Mesendoderm (in vitro differentiated cells): ENCODE measurements at regions not wholly inside any gene's neighbourhood (a gene's known extent, or its start where the extent isn't known, plus 50 kb on each side); places are given as distances from the start of the nearest gene placed in this dataset.

Experiments used
- DNase-seq: peaks from one replicate; pipeline ENCODE4 v3.0.0; 2013
- H2AK5ac ChIP-seq: 2 replicates; pipeline ENCODE4 v1.6.1; 2013; ENCODE audit warnings: low read length, inconsistent platforms
- H2BK120ac ChIP-seq: 2 replicates; pipeline ENCODE4 v1.6.1; 2013; ENCODE audit warnings: low read depth, mild to moderate bottlenecking, low read length, moderate library complexity, mixed read lengths
- H2BK15ac ChIP-seq: replicated peaks from 2 replicates; pipeline ENCODE4 v1.6.1; 2013; ENCODE audit warnings: low read depth, mild to moderate bottlenecking, moderate library complexity
- H2BK5ac ChIP-seq: 2 replicates; pipeline ENCODE4 v1.6.1; 2013; ENCODE audit warnings: low read length, inconsistent platforms
- H3K18ac ChIP-seq: 2 replicates; pipeline ENCODE4 v1.6.1; 2013; ENCODE audit warnings: mild to moderate bottlenecking, low read length, mixed read lengths
- H3K23ac ChIP-seq: one replicate; pipeline ENCODE4 v1.6.1; 2013; ENCODE audit warnings: low read length
- H3K27ac ChIP-seq: 2 replicates; pipeline ENCODE4 v1.5.1; 2013; ENCODE audit warnings: low read depth, mild to moderate bottlenecking, inconsistent platforms, low read length, moderate library complexity
- H3K27me3 ChIP-seq: 2 replicates; pipeline ENCODE4 v1.6.1; 2013; ENCODE audit warnings: low read length, control low read depth, mild to moderate bottlenecking, inconsistent platforms; ENCODE audit not compliant: insufficient read depth, poor library complexity
- H3K36me3 ChIP-seq: 2 replicates; pipeline ENCODE4 v1.6.1; 2013; ENCODE audit warnings: low read length, inconsistent platforms; ENCODE audit not compliant: control insufficient read depth, insufficient read depth
- H3K4ac ChIP-seq: one replicate; pipeline ENCODE4 v1.6.1; 2013; ENCODE audit warnings: low read depth, mild to moderate bottlenecking, low read length, moderate library complexity
- H3K4me1 ChIP-seq: 2 replicates; pipeline ENCODE4 v1.6.1; 2013; ENCODE audit warnings: low read depth, low read length, inconsistent platforms; ENCODE audit not compliant: control insufficient read depth
- H3K4me2 ChIP-seq: 2 replicates; pipeline ENCODE4 v1.6.1; 2013; ENCODE audit warnings: low read length
- H3K4me3 ChIP-seq: 2 replicates; pipeline ENCODE4 v1.5.1; 2013; ENCODE audit warnings: mild to moderate bottlenecking, low read length
- H3K56ac ChIP-seq: one replicate; pipeline ENCODE4 v1.6.1; 2013; ENCODE audit warnings: low read length
- H3K79me1 ChIP-seq: 2 replicates; pipeline ENCODE4 v1.6.1; 2013; ENCODE audit warnings: low read length, inconsistent platforms
- H3K79me2 ChIP-seq: 2 replicates; pipeline ENCODE4 v1.6.1; 2013; ENCODE audit warnings: mild to moderate bottlenecking, low read length; ENCODE audit not compliant: control insufficient read depth, insufficient read depth
- H3K9ac ChIP-seq: 2 replicates; pipeline ENCODE4 v1.6.1; 2013; ENCODE audit warnings: low read length, inconsistent platforms
- H4K5ac ChIP-seq: one replicate; pipeline ENCODE4 v1.6.1; 2013; ENCODE audit warnings: low read length
- H4K8ac ChIP-seq: one replicate; pipeline ENCODE4 v1.6.1; 2013; ENCODE audit warnings: low read depth, mild to moderate bottlenecking, control low read depth, low read length, moderate library complexity
- WGBS: extraction: QIAGEN DNeasy Blood & Tissue Kit; methylation state at CpG from one replicate; pipeline ENCODE4 v1.1.7; 2013; ENCODE audit warnings: low lambda C conversion rate, missing lambda C conversion rate; ENCODE audit not compliant: insufficient coverage; ENCODE audit errors: extremely low coverage; 5-methylcytosine and 5-hydroxymethylcytosine counted together

DNA sequence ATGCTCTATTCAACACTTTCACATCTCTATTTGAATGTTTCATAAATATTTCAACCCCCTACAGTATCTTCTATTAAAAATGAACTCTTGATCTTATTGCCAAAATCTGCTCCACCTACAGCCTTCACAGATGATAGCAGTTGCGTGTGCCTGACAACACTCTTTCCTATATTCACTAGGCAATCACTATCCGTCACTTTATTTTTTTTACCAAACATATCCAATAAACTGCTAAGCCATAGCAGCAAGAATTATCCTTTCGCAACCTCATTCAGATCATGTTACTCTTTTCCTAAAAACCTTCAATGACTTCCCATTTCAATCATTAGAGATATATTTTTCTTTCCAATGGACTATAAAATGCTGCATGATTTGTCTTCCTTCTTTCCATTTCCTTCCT lies 629.8 kb upstream of the PCDH9 start:
- Histone ChIP-seq H3K9ac (no peak overlapping the region), H3K27ac (no peak overlapping the region), H3K56ac (no peak overlapping the region), H2AK5ac (no peak overlapping the region), H3K4me3 (no peak overlapping the region), H3K23ac (no peak overlapping the region), H2BK120ac (no peak overlapping the region), H3K36me3 (no peaks in the 10 kb centered on the region), H3K4me1 (peaks cover 2% of the 10 kb centered on the region), H4K8ac (no peak overlapping the region), H3K4ac (no peak overlapping the region), H3K18ac (no peak overlapping the region), H2BK15ac (no peak overlapping the region), H3K79me2 (no peaks in the 10 kb centered on the region), H2BK5ac (no peak overlapping the region), H3K27me3 (no peaks in the 10 kb centered on the region), H3K4me2 (no peak overlapping the region), H3K79me1 (no peaks in the 10 kb centered on the region), H4K5ac (no peak overlapping the region)
- no peak for DNase-seq
- 100% methylated on average over 2 of the region's 3 CpGs for WGBS

GRCh38 chr13:67857581-67858310 lies 627.6 kb upstream of the PCDH9 start:
- no peak overlapping the region for H3K4me2 ChIP-seq
- H2BK5ac ChIP-seq = no peak overlapping the region
- H3K27ac ChIP-seq = no peak overlapping the region
- H4K8ac ChIP-seq = no peak overlapping the region
- no CpG with 5 or more reads among the region's 16 CpGs for WGBS
- no peak overlapping the region for H3K9ac ChIP-seq
- no peak overlapping the region for H3K18ac ChIP-seq
- H3K27me3 ChIP-seq = no peaks in the 10 kb centered on the region
- H2AK5ac ChIP-seq = no peak overlapping the region
- no peak overlapping the region for H4K5ac ChIP-seq
- peaks cover 4% of the 10 kb centered on the region for H3K4me1 ChIP-seq
- H3K4ac ChIP-seq = no peak overlapping the region
- H3K4me3 ChIP-seq = no peak overlapping the region
- H3K79me1 ChIP-seq = no peaks in the 10 kb centered on the region
- no peak overlapping the region for H2BK120ac ChIP-seq
- H2BK15ac ChIP-seq = no peak overlapping the region
- H3K79me2 ChIP-seq = no peaks in the 10 kb centered on the region
- H3K56ac ChIP-seq = no peak overlapping the region
- no peaks in the 10 kb centered on the region for H3K36me3 ChIP-seq
- DNase-seq = no peak
- H3K23ac ChIP-seq = no peak overlapping the region

GRCh38 chr13:67856955-67857354 lies 626.8 kb upstream of the PCDH9 start:
- DNase-seq = no peak
- Histone ChIP-seq H3K27ac (no peak overlapping the region), H3K56ac (no peak overlapping the region), H3K79me1 (no peaks in the 10 kb centered on the region), H4K5ac (no peak overlapping the region), H3K23ac (no peak overlapping the region), H2BK5ac (no peak overlapping the region), H4K8ac (no peak overlapping the region), H3K9ac (no peak overlapping the region), H3K4me3 (no peak overlapping the region), H2BK120ac (no peak overlapping the region), H3K4me2 (no peak overlapping the region), H3K36me3 (no peaks in the 10 kb centered on the region), H3K18ac (no peak overlapping the region), H2BK15ac (no peak overlapping the region), H3K79me2 (no peaks in the 10 kb centered on the region), H3K4me1 (peaks cover 4% of the 10 kb centered on the region), H2AK5ac (no peak overlapping the region), H3K4ac (no peak overlapping the region), H3K27me3 (no peaks in the 10 kb centered on the region)

DNA sequence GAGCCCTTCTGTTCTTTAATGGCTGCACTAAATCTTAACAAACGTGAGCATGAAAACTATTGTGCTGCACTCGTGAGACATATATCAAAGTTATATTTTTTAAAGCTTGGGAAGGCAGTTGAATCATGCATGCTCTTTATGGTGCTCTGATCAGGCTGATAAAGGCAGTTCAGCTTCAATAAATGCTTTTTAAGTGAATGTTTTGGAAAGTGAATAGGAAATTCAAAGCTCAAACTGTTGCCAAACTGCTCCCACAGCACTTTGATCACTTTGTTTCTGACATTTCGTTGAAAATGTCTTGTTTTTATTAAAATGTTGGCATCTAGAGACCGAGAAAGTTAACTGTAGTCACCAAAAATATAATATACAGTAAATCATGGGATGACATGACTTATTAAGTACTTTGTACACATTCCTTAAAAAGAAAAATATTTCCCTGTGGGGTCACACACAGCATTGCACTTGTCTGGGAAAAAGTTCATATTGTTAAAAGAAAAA lies 625.7 kb upstream of the PCDH9 start:
- Histone ChIP-seq H3K79me1 (no peaks in the 10 kb centered on the region), H4K8ac (no peak overlapping the region), H3K27me3 (no peaks in the 10 kb centered on the region), H3K23ac (no peak overlapping the region), H3K56ac (no peak overlapping the region), H2AK5ac (no peak overlapping the region), H3K4me1 (peaks cover 4% of the 10 kb centered on the region), H2BK5ac (no peak overlapping the region), H3K36me3 (no peaks in the 10 kb centered on the region), H3K79me2 (no peaks in the 10 kb centered on the region), H3K4ac (no peak overlapping the region), H3K27ac (no peak overlapping the region), H3K18ac (no peak overlapping the region), H3K4me3 (no peak overlapping the region), H3K9ac (no peak overlapping the region), H3K4me2 (no peak overlapping the region), H2BK15ac (no peak overlapping the region), H4K5ac (no peak overlapping the region), H2BK120ac (no peak overlapping the region)
- DNase-seq = no peak
- no CpG with 5 or more reads among the region's 4 CpGs for WGBS

DNA sequence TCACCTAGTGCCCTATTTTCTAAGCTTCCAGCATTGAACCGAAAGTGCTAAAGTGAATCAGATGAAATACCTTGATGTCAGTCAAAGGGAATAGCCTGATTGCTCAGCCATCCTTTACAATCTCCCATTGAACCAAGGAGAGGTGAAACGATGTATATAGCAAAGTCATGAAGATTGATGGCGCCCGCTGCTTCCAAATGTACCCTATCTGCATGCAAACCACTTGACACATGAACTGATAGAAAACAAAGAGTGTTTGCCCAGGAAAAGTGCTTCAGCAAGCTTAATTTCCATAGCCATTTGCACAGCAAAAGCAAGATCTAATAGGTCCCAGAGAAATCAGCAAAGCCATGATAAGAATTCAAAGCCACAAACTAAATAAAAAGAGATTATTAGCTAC lies 624.9 kb upstream of the PCDH9 start:
- Histone ChIP-seq H2BK5ac (no peak overlapping the region), H3K4me3 (no peak overlapping the region), H3K36me3 (no peaks in the 10 kb centered on the region), H2BK15ac (no peak overlapping the region), H3K18ac (no peak overlapping the region), H3K27me3 (no peaks in the 10 kb centered on the region), H4K8ac (no peak overlapping the region), H3K56ac (no peak overlapping the region), H4K5ac (no peak overlapping the region), H3K4me1 (peaks cover 4% of the 10 kb centered on the region), H3K79me1 (no peaks in the 10 kb centered on the region), H3K4ac (no peak overlapping the region), H2BK120ac (no peak overlapping the region), H3K79me2 (no peaks in the 10 kb centered on the region), H2AK5ac (no peak overlapping the region), H3K9ac (no peak overlapping the region), H3K23ac (no peak overlapping the region), H3K27ac (no peak overlapping the region), H3K4me2 (no peak overlapping the region)
- WGBS = no CpG with 5 or more reads among the region's 4 CpGs
- peak; percentile 82 for DNase-seq

- Histone ChIP-seq H3K9ac (no peak overlapping the region), H2AK5ac (no peak overlapping the region), H3K23ac (no peak overlapping the region), H3K4me1 (no peaks in the 10 kb centered on the region), H3K4me3 (no peak overlapping the region), H3K4ac (no peak overlapping the region), H2BK15ac (no peak overlapping the region), H3K27ac (no peak overlapping the region), H4K5ac (no peak overlapping the region), H3K18ac (no peak overlapping the region), H3K79me2 (no peaks in the 10 kb centered on the region), H3K79me1 (no peaks in the 10 kb centered on the region), H3K36me3 (no peaks in the 10 kb centered on the region), H2BK5ac (no peak overlapping the region), H3K27me3 (no peaks in the 10 kb centered on the region), H3K4me2 (no peak overlapping the region), H2BK120ac (no peak overlapping the region), H3K56ac (no peak overlapping the region), H4K8ac (no peak overlapping the region)
- DNase-seq = no peak
- WGBS = no CpG with 5 or more reads among the region's 2 CpGs
Measured at GRCh38 chr13:67844574-67844973, 614.4 kb upstream of the PCDH9 start.
